ENCODE measurements at regions not wholly inside any gene's neighbourhood (a gene's known extent, or its start where the extent isn't known, plus 50 kb on each side); places are given as distances from the start of the nearest gene placed in this dataset.

DNA sequence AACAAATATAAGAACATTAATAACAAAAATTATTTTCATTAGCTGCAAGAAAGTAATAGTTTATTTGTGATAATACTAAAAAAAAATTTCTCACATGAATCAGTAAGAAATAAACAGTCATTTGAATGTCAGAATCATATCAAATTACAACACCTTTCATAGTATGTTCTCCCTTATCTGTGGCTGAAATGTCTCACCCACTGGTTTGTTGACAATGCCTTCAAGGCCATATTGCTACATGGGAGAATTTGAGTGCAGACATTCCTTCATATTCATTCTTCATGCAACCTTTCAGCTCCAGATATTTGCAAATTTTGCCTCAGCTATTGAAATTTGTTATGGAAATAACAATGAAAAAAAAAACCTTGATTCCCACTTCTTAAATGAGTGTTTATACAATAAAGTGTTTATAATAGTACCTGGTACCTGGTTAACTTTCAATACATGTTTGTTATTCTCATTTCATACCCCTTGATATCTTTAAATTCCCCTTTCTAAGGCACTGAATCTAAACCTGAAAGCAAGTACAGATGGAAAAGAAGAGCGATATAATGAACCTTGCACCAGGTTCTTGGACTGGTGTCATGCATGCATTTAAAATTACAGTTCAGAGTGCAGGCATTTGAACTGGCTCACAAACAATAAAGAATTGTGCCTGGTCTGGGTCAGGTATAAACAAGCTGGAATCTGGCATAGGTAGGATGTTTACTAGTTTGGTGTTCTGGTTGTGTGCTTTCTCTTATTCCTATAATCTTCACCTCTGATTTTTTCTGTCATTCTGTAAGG is 242.2 kb upstream of the ADGRL2 start:
- TF ChIP-seq, protein P1, sequence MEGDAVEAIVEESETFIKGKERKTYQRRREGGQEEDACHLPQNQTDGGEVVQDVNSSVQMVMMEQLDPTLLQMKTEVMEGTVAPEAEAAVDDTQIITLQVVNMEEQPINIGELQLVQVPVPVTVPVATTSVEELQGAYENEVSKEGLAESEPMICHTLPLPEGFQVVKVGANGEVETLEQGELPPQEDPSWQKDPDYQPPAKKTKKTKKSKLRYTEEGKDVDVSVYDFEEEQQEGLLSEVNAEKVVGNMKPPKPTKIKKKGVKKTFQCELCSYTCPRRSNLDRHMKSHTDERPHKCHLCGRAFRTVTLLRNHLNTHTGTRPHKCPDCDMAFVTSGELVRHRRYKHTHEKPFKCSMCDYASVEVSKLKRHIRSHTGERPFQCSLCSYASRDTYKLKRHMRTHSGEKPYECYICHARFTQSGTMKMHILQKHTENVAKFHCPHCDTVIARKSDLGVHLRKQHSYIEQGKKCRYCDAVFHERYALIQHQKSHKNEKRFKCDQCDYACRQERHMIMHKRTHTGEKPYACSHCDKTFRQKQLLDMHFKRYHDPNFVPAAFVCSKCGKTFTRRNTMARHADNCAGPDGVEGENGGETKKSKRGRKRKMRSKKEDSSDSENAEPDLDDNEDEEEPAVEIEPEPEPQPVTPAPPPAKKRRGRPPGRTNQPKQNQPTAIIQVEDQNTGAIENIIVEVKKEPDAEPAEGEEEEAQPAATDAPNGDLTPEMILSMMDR (IDR thresholded peaks at IDR 0.05; ENCODE audit: low read length) = no peak
- no peak for TF ChIP-seq EZH2 (optimal IDR thresholded peaks at IDR 0.05; ENCODE audit: low read depth, low read length)

Measured in MM.1S (cell line).